HG02884 (cell line): ENCODE measurements at regions not wholly inside any gene's neighbourhood (a gene's known extent, or its start where the extent isn't known, plus 50 kb on each side); places are given as distances from the start of the nearest gene placed in this dataset.
"Not testable (repeated sequence)": the region's sequence is repeated elsewhere in the genome, so short reads cannot be mapped to it uniquely, and the experiment has no call there.

ENCODE experiments used
- ATAC-seq: cut with Tn5 transposase; IDR thresholded peaks from one replicate; pipeline ENCODE4 v1.9.1; 2021; ENCODE audit warnings: mild to moderate bottlenecking, moderate library complexity; ENCODE audit not compliant: unreplicated experiment

GRCh38 chr7:25727446-25727845 lies 424.6 kb upstream of the NFE2L3 start:
- no peak for ATAC-seq

GRCh38 chr7:25727876-25728275 lies 424.1 kb upstream of the NFE2L3 start:
- no peak for ATAC-seq

- no peak for ATAC-seq
These were observed 420.7 kb upstream of the NFE2L3 start for GRCh38 chr7:25731068-25731845.

GRCh38 chr7:25731846-25732245 lies 420.2 kb upstream of the NFE2L3 start:
- no peak for ATAC-seq

GRCh38 chr7:25732766-25733217 lies 419.2 kb upstream of the NFE2L3 start:
- ATAC-seq, result no peak

- ATAC-seq, result no peak
These were observed 416.2 kb upstream of the NFE2L3 start for GRCh38 chr7:25735674-25736242.

GRCh38 chr7:25738528-25738927 lies 413.5 kb upstream of the NFE2L3 start:
- ATAC-seq, result no peak

- no peak for ATAC-seq
These were observed 412.9 kb upstream of the NFE2L3 start for GRCh38 chr7:25739143-25739542.

GRCh38 chr7:25742316-25742715 lies 409.7 kb upstream of the NFE2L3 start:
- no peak for ATAC-seq

GRCh38 chr7:25743670-25744451 lies 408.1 kb upstream of the NFE2L3 start:
- ATAC-seq, result not testable (repeated sequence)

- ATAC-seq, result no peak
These were observed 401.1 kb upstream of the NFE2L3 start for GRCh38 chr7:25750744-25751508.

- ATAC-seq, result no peak
These were observed 399.8 kb upstream of the NFE2L3 start for GRCh38 chr7:25752154-25752553.

- no peak for ATAC-seq
These were observed 398.8 kb upstream of the NFE2L3 start for GRCh38 chr7:25752967-25753791.

GRCh38 chr7:25753837-25754236 lies 398.2 kb upstream of the NFE2L3 start:
- no peak for ATAC-seq

GRCh38 chr7:25754333-25754732 lies 397.7 kb upstream of the NFE2L3 start:
- no peak for ATAC-seq

- ATAC-seq, result no peak
These were observed 397.2 kb upstream of the NFE2L3 start for GRCh38 chr7:25754751-25755150.

- no peak for ATAC-seq
These were observed 395.4 kb upstream of the NFE2L3 start for GRCh38 chr7:25756601-25757000.

- ATAC-seq, result no peak
These were observed 393.4 kb upstream of the NFE2L3 start for GRCh38 chr7:25758559-25758958.

GRCh38 chr7:25759286-25759685 lies 392.7 kb upstream of the NFE2L3 start:
- no peak for ATAC-seq

- no peak for ATAC-seq
These were observed 392.2 kb upstream of the NFE2L3 start for GRCh38 chr7:25759748-25760147.
